Left lung (tissue), 4 donors: ENCODE measurements at regions not wholly inside any gene's neighbourhood (a gene's known extent, or its start where the extent isn't known, plus 50 kb on each side); places are given as distances from the start of the nearest gene placed in this dataset.
A peak's percentile ranks its signal among the peaks of the same experiment; 100 is the strongest.
"Not testable (repeated sequence)": the region's sequence is repeated elsewhere in the genome, so short reads cannot be mapped to it uniquely, and the experiment has no call there.

ENCODE experiments used
- ATAC-seq: fragments of 200-7000 bp; cut with Tn5 transposase; one replicate; pipeline ENCODE4 v1.9.1; 2020; ENCODE audit warnings: moderate library complexity
- DNase-seq, 4 donors: peaks; one replicate each; pipeline ENCODE4 v3.0.0-alpha.2; 2013 to 2020
- H3K27ac ChIP-seq, 2 donors: fragments of 200-600 bp; sonication (generic) in 1 of 2; one replicate each; pipeline versions ENCODE4 v1.5.0 to v1.8.0; 2020 to 2021
- H3K27me3 ChIP-seq, 2 donors: fragments of 200-600 bp; sonication (generic) in 1 of 2; one replicate each; pipeline versions ENCODE4 v1.5.0 to v1.8.0; 2020 to 2021
- H3K36me3 ChIP-seq, 2 donors: fragments of 200-600 bp; sonication (generic) in 1 of 2; one replicate each; pipeline versions ENCODE4 v1.5.0 to v1.8.0; 2020 to 2021
- H3K4me1 ChIP-seq, 2 donors: fragments of 200-600 bp; one replicate each; pipeline ENCODE4 v1.8.0; 2021
- H3K4me3 ChIP-seq, 2 donors: fragments of 200-600 bp; sonication (generic) in 1 of 2; one replicate each; pipeline versions ENCODE4 v1.5.0 to v1.8.0; 2020 to 2021; ENCODE audit warnings: mild to moderate bottlenecking in 1 of 2
- H3K9me3 ChIP-seq, 2 donors: fragments of 200-600 bp; sonication (generic) in 1 of 2; one replicate each; pipeline versions ENCODE4 v1.5.0 to v1.8.0; 2020 to 2021
- CTCF ChIP-seq, 2 donors: fragments of 200-600 bp; sonication (generic) in 1 of 2; IDR thresholded peaks; one replicate each; pipeline versions ENCODE4 v1.5.0 to v1.8.0; 2021; ENCODE audit warnings: antibody characterized with exemption in 2 of 2
- intact Hi-C, 2 donors: fragments of 100-400 bp; cut with DNase I; formaldehyde crosslinking; loops; one replicate each; pipeline versions ENCODE4 v1.11.2 to v1.14.2; 2022
- donor health status: DM: no; HTN: yes; CAD: no.
- donor health status: DM: no; HTN: no; CAD: no.

DNA sequence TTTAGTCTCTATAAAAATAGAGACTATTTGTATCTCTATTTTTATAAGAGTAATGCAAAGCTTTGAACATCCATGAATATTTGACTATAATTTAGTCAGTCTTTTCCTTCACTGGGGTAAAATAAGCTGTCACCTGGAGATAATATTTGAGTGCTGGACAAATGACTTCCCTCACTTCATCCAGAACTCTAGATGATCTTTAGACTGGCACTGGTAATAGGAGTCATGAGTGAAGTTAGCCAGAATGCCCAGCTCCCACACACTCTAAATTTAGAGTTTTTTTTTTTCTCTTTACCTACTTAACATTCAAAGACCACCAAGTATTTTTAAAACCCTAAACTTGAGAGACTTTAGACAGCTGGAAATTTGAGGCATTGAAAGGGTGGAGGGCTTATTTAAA lies 100.7 kb downstream of the LSMEM1 start:
- TF ChIP-seq CTCF (IDR thresholded peaks at IDR 0.05): no peak
- Histone ChIP-seq H3K27ac (no peak overlapping the region), H3K9me3 (no peaks in the 10 kb centered on the region), H3K27me3 (no peaks in the 10 kb centered on the region), H3K36me3 (no peaks in the 10 kb centered on the region), H3K4me3 (no peak overlapping the region), H3K4me1 (no peaks in the 10 kb centered on the region)
- ATAC-seq: no peak
- DNase-seq: no peak
- intact Hi-C loops: no loop called here

- no peak overlapping the region for H3K27ac ChIP-seq
- no peaks in the 10 kb centered on the region for H3K4me1 ChIP-seq
- DNase-seq (no peak), ATAC-seq (no peak)
- intact Hi-C loops: no loop called here
- H3K36me3 ChIP-seq: no peaks in the 10 kb centered on the region
- H3K27me3 ChIP-seq: no peaks in the 10 kb centered on the region
- H3K4me3 ChIP-seq: no peak overlapping the region
- no peak for TF ChIP-seq CTCF (IDR thresholded peaks at IDR 0.05)
- no peaks in the 10 kb centered on the region for H3K9me3 ChIP-seq
Measured at GRCh38 chr7:112584290-112584689, 103.5 kb downstream of the LSMEM1 start.

- TF ChIP-seq CTCF (IDR thresholded peaks at IDR 0.05): no peak
- ATAC-seq (no peak), DNase-seq (no peak)
- no peaks in the 10 kb centered on the region for H3K4me1 ChIP-seq
- no peaks in the 10 kb centered on the region for H3K27me3 ChIP-seq
- no peak overlapping the region for H3K27ac ChIP-seq
- H3K9me3 ChIP-seq: no peaks in the 10 kb centered on the region
- H3K4me3 ChIP-seq: no peak overlapping the region
- intact Hi-C loops: no loop called here
- no peaks in the 10 kb centered on the region for H3K36me3 ChIP-seq
Measured at GRCh38 chr7:112587504-112587903, 106.7 kb downstream of the LSMEM1 start.

- ATAC-seq, H3K4me3 ChIP-seq, DNase-seq, H3K27ac ChIP-seq, H3K36me3 ChIP-seq, H3K27me3 ChIP-seq, H3K9me3 ChIP-seq, intact Hi-C loops, H3K4me1 ChIP-seq: not testable (repeated sequence)
Measured at GRCh38 chr7:112592565-112593263, 111.9 kb downstream of the LSMEM1 start.

GRCh38 chr7:112594397-112594796 lies 113.6 kb downstream of the LSMEM1 start:
- no peak for TF ChIP-seq CTCF (IDR thresholded peaks at IDR 0.05)
- H3K36me3 ChIP-seq: no peaks in the 10 kb centered on the region
- no peak overlapping the region for H3K27ac ChIP-seq
- no peaks in the 10 kb centered on the region for H3K4me1 ChIP-seq
- ATAC-seq (no peak), DNase-seq (no peak)
- no peaks in the 10 kb centered on the region for H3K27me3 ChIP-seq
- intact Hi-C loops: no loop called here
- H3K4me3 ChIP-seq: no peak overlapping the region
- no peaks in the 10 kb centered on the region for H3K9me3 ChIP-seq

- Histone ChIP-seq H3K4me1 (no peaks in the 10 kb centered on the region), H3K27ac (no peak overlapping the region), H3K9me3 (no peaks in the 10 kb centered on the region), H3K36me3 (no peaks in the 10 kb centered on the region), H3K27me3 (no peaks in the 10 kb centered on the region), H3K4me3 (no peak overlapping the region)
- TF ChIP-seq CTCF (IDR thresholded peaks at IDR 0.05): no peak
- DNase-seq (peak in 1 of 4 donors; percentile 11), ATAC-seq (peak; percentile 43)
- intact Hi-C loops: no loop called here
Measured at GRCh38 chr7:112596260-112596659, 115.5 kb downstream of the LSMEM1 start.
